IMR-90 (cell line): ENCODE measurements at regions not wholly inside any gene's neighbourhood (a gene's known extent, or its start where the extent isn't known, plus 50 kb on each side); places are given as distances from the start of the nearest gene placed in this dataset.

ENCODE experiments used
- ATAC-seq: fragments of 200-7000 bp; cut with Tn5 transposase; 2 replicates; pipeline ENCODE4 v1.9.1; 2020; ENCODE audit warnings: low read depth, mild to moderate bottlenecking, moderate library complexity
- BruUV-seq: library from RNA; stranded (reverse); fragments of 400-500 nt; replicated peaks from 2 replicates; lab custom pipeline; 2021; lab: Mats Ljungman, UMichigan
- CTCF ChIA-PET: fragments of 300-600 bp; formaldehyde crosslinking; extraction: SDS; loops from one replicate; lab custom pipeline; 2021; ENCODE audit warnings: antibody characterized with exemption; lab: Yijun Ruan, JAX
- POLR2A ChIA-PET: fragments of 300-600 bp; sonication (Branson Sonifier 250); formaldehyde crosslinking; loops from one replicate; lab custom pipeline; 2022; ENCODE audit warnings: antibody characterized with exemption; ENCODE audit not compliant: unreplicated experiment; lab: Charles Lee
- DNase-seq: peaks from one replicate; pipeline ENCODE4 v3.0.0; 2013
- H2AFZ ChIP-seq: replicated peaks from 2 replicates; pipeline ENCODE3; 2013; ENCODE audit warnings: low read length, mild to moderate bottlenecking; ENCODE audit not compliant: poor library complexity
- H2AK5ac ChIP-seq: 2 replicates; pipeline ENCODE4 v1.6.1; 2013; ENCODE audit warnings: low read depth, low read length, inconsistent platforms
- H2AK9ac ChIP-seq: replicated peaks from 2 replicates; pipeline ENCODE3; 2013; ENCODE audit warnings: mild to moderate bottlenecking, low read depth, low read length, moderate library complexity; ENCODE audit not compliant: poor library complexity
- H2BK120ac ChIP-seq: 2 replicates; pipeline ENCODE4 v1.6.1; 2013; ENCODE audit warnings: low read depth, low read length, inconsistent platforms
- H2BK15ac ChIP-seq: 3 replicates; pipeline ENCODE4 v1.6.1; 2013; ENCODE audit warnings: low read depth, low read length, inconsistent platforms
- H2BK20ac ChIP-seq: 2 replicates; pipeline ENCODE4 v1.6.1; 2013; ENCODE audit warnings: low read depth, mild to moderate bottlenecking, inconsistent platforms, low read length, moderate library complexity
- H2BK5ac ChIP-seq: 2 replicates; pipeline ENCODE4 v1.6.1; 2013; ENCODE audit warnings: mild to moderate bottlenecking, low read depth, low read length, inconsistent platforms; ENCODE audit not compliant: poor library complexity, severe bottlenecking
- H3K14ac ChIP-seq: replicated peaks from 2 replicates; pipeline ENCODE4 v1.6.1; 2013; ENCODE audit warnings: low read depth, low read length, inconsistent platforms
- H3K18ac ChIP-seq: 2 replicates; pipeline ENCODE4 v1.6.1; 2013; ENCODE audit warnings: low read depth, low read length, control low read depth
- H3K23ac ChIP-seq: 2 replicates; pipeline ENCODE4 v1.6.1; 2013; ENCODE audit warnings: low read depth, low read length, inconsistent platforms
- H3K27ac ChIP-seq: 2 replicates; pipeline ENCODE4 v1.5.1; 2013; ENCODE audit warnings: mild to moderate bottlenecking, control low read depth, low read length; ENCODE audit not compliant: insufficient read depth
- H3K27me3 ChIP-seq: 2 replicates; pipeline ENCODE4 v1.6.1; 2013; ENCODE audit warnings: low read length; ENCODE audit not compliant: control insufficient read depth, insufficient read depth
- H3K36me3 ChIP-seq: 2 replicates; pipeline ENCODE4 v1.6.1; 2013; ENCODE audit warnings: low read length, mixed read lengths; ENCODE audit not compliant: control insufficient read depth, insufficient read depth
- H3K4ac ChIP-seq: 2 replicates; pipeline ENCODE4 v1.6.1; 2013; ENCODE audit warnings: low read depth, low read length, inconsistent platforms
- H3K4me1 ChIP-seq: 2 replicates; pipeline ENCODE4 v1.6.1; 2013; ENCODE audit warnings: low read length, mixed read lengths; ENCODE audit not compliant: control insufficient read depth, insufficient read depth
- H3K4me2 ChIP-seq: 2 replicates; pipeline ENCODE4 v1.6.1; 2013; ENCODE audit warnings: low read depth, mild to moderate bottlenecking, control low read depth, low read length, moderate library complexity
- H3K4me3 ChIP-seq: 2 replicates; pipeline ENCODE4 v1.5.1; 2013; ENCODE audit warnings: low read depth, mild to moderate bottlenecking, control low read depth, low read length, moderate library complexity; ENCODE audit not compliant: insufficient read depth
- H3K56ac ChIP-seq: 2 replicates; pipeline ENCODE4 v1.6.1; 2013; ENCODE audit warnings: low read length, inconsistent platforms; ENCODE audit not compliant: insufficient read depth; ENCODE audit errors: extremely low read depth
- H3K79me1 ChIP-seq, 2 experiments: 2 replicates each; pipeline ENCODE4 v1.6.1; 2013; ENCODE audit warnings: low read length in 2 of 2, inconsistent platforms in 1 of 2, low read depth in 1 of 2
- H3K9ac ChIP-seq: 2 replicates; pipeline ENCODE4 v1.6.1; 2013; ENCODE audit warnings: low read depth, low read length, control low read depth
- H3K9me1 ChIP-seq: 2 replicates; pipeline ENCODE4 v1.6.1; 2013; ENCODE audit warnings: low read length, inconsistent platforms; ENCODE audit not compliant: insufficient read depth
- H3K9me3 ChIP-seq: 2 replicates; pipeline ENCODE4 v1.6.1; 2013; ENCODE audit warnings: low read length; ENCODE audit not compliant: control insufficient read depth, insufficient read depth
- H4K20me1 ChIP-seq: 2 replicates; pipeline ENCODE4 v1.6.1; 2013; ENCODE audit warnings: low read length, inconsistent platforms; ENCODE audit not compliant: insufficient read depth
- H4K5ac ChIP-seq: 2 replicates; pipeline ENCODE4 v1.6.1; 2013; ENCODE audit warnings: mild to moderate bottlenecking, low read depth, low read length, control low read depth
- H4K8ac ChIP-seq, 2 experiments: 2 replicates each; pipeline ENCODE4 v1.6.1; 2013; ENCODE audit warnings: low read depth in 2 of 2, low read length in 2 of 2, control low read depth in 1 of 2, inconsistent platforms in 1 of 2
- H4K91ac ChIP-seq: 2 replicates; pipeline ENCODE4 v1.6.1; 2013; ENCODE audit warnings: low read depth, low read length, inconsistent platforms; ENCODE audit not compliant: insufficient read depth
- BHLHE40 ChIP-seq: fragments of 150-350 bp; IDR thresholded peaks from 2 replicates; pipeline ENCODE4 v1.6.1; 2016; ENCODE audit warnings: mild to moderate bottlenecking, low read depth, low read length
- CEBPB ChIP-seq: IDR thresholded peaks from 2 replicates; pipeline ENCODE4 v1.6.1; 2012; ENCODE audit warnings: low read depth, low read length, improper control_type of control experiment
- RAD21 ChIP-seq: IDR thresholded peaks from 2 replicates; pipeline ENCODE4 v1.6.1; 2012; ENCODE audit warnings: low read length, improper control_type of control experiment
- WGBS, 2 experiments: methylation state at CpG; one replicate each; pipeline versions ENCODE4 v1.1.5 to v1.1.7; 2013; ENCODE audit warnings: missing lambda C conversion rate in 2 of 2; ENCODE audit not compliant: insufficient read length in 1 of 2; ENCODE audit errors: extremely low coverage in 2 of 2; 5-methylcytosine and 5-hydroxymethylcytosine counted together
- dilution Hi-C: fragments of 300-500 bp; cut with HindIII; formaldehyde crosslinking; loops from one replicate; pipeline ENCODE4 v1.14.3; 2018; ENCODE audit warnings: low sequenced_read_pairs; ENCODE audit not compliant: unreplicated experiment
- in situ Hi-C: fragments of 300-500 bp; cut with MboI; formaldehyde crosslinking; loops from 3 replicates; pipeline ENCODE4 v1.14.3; 2019; ENCODE audit warnings: low sequenced_read_pairs, inconsistent platforms, mixed read lengths
- intact Hi-C: fragments of 100-400 bp; cut with micrococcal nuclease; formaldehyde crosslinking; loops from 2 replicates; pipeline ENCODE4 v1.10.0; 2022
- TF ChIP-seq, protein P1 (sequence below): fragments of 150-350 bp; IDR thresholded peaks from 2 replicates; pipeline ENCODE4 v1.6.1; 2017; ENCODE audit warnings: mild to moderate bottlenecking, antibody characterized with exemption, low read length, low read depth
- TF ChIP-seq, protein P2 (sequence below): fragments of 150-350 bp; IDR thresholded peaks from 2 replicates; pipeline ENCODE4 v1.6.1; 2016; ENCODE audit warnings: low read depth, mild to moderate bottlenecking, low read length, moderate library complexity, borderline replicate concordance

DNA sequence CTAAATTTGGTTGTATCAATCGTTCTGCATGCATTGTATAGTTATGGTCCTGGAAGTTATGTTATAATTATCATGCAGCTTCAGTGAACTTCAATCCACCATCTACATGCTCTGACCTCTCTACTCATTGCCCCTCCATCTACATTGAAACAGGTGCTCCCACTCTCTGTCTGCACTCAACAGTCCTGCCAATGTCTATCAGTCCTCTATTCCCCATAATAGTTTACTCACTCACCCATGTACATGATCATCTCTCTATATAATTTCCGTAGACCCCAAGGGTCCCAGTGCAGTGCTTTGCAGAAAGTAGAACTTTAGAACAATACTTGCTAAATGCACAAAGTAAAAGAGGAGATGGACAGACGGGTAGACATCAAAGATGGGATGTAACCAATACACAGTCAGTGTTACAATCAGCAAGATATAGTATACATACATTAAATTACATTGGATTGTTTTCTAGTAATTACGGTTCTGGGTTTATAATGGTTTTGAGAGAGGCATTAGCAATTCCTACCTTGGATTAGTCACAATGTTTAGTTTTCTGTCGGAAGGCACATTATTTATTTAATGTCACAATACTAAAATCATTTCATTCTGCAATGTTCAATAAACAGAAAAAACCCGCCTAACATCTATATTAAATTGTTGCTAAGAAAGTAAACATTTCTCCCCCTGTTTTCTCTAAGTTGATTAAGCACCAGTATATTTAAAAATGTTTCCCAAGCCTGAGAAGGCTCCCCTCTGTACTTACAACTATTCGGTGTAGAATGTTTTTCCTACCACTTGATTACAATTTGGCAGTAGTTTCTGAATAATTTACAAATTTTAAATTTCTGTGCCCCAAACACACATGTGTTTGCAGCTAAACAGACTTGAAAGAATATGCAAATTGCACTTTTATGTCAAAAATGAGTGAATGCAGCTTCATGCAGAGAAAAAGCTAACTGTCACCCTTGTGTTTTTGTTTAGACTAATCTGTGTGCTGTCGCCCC is 94.4 kb upstream of the SIX2 start (continued):
- TF ChIP-seq RAD21 = no peak

DNA sequence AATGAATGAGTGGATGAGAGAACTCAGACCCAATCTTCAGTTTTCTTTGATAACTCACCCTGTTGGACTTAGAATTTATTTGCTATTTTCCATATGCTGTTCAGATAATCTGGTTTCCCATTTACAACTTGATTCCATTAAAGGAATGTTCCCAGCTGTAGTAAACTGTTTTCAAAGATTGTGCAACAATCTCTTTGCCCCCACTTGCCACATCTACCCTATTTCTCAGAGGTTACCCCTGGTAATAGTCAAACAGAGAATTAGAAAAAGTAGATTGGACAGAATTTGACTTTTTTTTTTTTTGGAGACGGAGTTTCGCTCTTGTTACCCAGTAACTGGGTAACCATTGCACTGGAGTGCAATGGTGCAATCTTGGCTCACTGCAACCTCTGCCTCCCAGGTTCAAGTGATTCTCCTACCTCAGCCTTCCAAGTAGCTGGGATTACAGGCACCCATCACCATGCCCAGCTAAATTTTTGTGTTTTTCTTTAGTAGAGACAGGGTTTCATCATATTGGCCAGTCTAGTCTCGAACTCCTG is 93.4 kb upstream of the SIX2 start:
- no peaks in the 10 kb centered on the region for H3K9me1 ChIP-seq

More for the DNA sequence above, 93.4 kb upstream of the SIX2 start:
- H3K18ac ChIP-seq = no peak overlapping the region
- no peaks in the 10 kb centered on the region for H3K36me3 ChIP-seq
- H2BK120ac ChIP-seq = no peak overlapping the region
- H3K4ac ChIP-seq = no peak overlapping the region
- TF ChIP-seq, protein P1, sequence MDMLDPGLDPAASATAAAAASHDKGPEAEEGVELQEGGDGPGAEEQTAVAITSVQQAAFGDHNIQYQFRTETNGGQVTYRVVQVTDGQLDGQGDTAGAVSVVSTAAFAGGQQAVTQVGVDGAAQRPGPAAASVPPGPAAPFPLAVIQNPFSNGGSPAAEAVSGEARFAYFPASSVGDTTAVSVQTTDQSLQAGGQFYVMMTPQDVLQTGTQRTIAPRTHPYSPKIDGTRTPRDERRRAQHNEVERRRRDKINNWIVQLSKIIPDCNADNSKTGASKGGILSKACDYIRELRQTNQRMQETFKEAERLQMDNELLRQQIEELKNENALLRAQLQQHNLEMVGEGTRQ = no peak
- TF ChIP-seq, protein P2, sequence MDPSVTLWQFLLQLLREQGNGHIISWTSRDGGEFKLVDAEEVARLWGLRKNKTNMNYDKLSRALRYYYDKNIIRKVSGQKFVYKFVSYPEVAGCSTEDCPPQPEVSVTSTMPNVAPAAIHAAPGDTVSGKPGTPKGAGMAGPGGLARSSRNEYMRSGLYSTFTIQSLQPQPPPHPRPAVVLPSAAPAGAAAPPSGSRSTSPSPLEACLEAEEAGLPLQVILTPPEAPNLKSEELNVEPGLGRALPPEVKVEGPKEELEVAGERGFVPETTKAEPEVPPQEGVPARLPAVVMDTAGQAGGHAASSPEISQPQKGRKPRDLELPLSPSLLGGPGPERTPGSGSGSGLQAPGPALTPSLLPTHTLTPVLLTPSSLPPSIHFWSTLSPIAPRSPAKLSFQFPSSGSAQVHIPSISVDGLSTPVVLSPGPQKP = no peak
- TF ChIP-seq BHLHE40 = no peak
- TF ChIP-seq CEBPB = 0 out of 2 replicates have a peak, but pooled peaks have one; percentile 39
- H3K4me1 ChIP-seq = no peaks in the 10 kb centered on the region
- H3K79me1 ChIP-seq = no peaks in the 10 kb centered on the region
- H3K27ac ChIP-seq = no peak overlapping the region
- no peak overlapping the region for H2AK5ac ChIP-seq
- no peak overlapping the region for H4K91ac ChIP-seq
- no peak overlapping the region for H2AFZ ChIP-seq
- H3K9ac ChIP-seq = no peak overlapping the region
- H2BK5ac ChIP-seq = no peak overlapping the region
- ChIA-PET CTCF (interaction anchor here (0.6 kb wide), 1 partner anchor 281 kb away, joined by 4 read pairs; no protein-coding TSS in a partner anchor), POLR2A (no interaction called here)
- H3K27me3 ChIP-seq = peaks cover 15% of the 10 kb centered on the region
- no peak overlapping the region for H2BK20ac ChIP-seq
- H2BK15ac ChIP-seq = no peak overlapping the region
- in situ Hi-C loops (no loop called here), dilution Hi-C loops (no loop called here), intact Hi-C loops (no loop called here)
- ATAC-seq (no peak), DNase-seq (no peak)
- no peak overlapping the region for H3K14ac ChIP-seq
- no peak overlapping the region for H3K4me2 ChIP-seq
- no peak overlapping the region for H3K56ac ChIP-seq
- no TSS peak for BruUV-seq
- no peak overlapping the region for H2AK9ac ChIP-seq
- H3K23ac ChIP-seq = no peak overlapping the region
- no CpG with 5 or more reads among the region's 3 CpGs for WGBS, 2 experiments
- H4K5ac ChIP-seq = no peak overlapping the region
- no peak overlapping the region for H3K4me3 ChIP-seq
- no peak overlapping the region for H4K8ac ChIP-seq
- H4K20me1 ChIP-seq = no peaks in the 10 kb centered on the region
- H3K9me3 ChIP-seq = no peaks in the 10 kb centered on the region
